Liver (tissue), 8 donors: ENCODE measurements at regions not wholly inside any gene's neighbourhood (a gene's known extent, or its start where the extent isn't known, plus 50 kb on each side); places are given as distances from the start of the nearest gene placed in this dataset.

Source experiments
- DNase-seq: peaks from one replicate; pipeline ENCODE4 v3.0.0-alpha.2; 2017; ENCODE audit warnings: low spot score
- H3K27ac ChIP-seq, 2 donors: one replicate each; pipeline ENCODE4 v1.7.0; 2013; ENCODE audit warnings: inconsistent platforms in 2 of 2, low read length in 2 of 2, control low read depth in 1 of 2, low read depth in 1 of 2, mild to moderate bottlenecking in 1 of 2
- H3K27me3 ChIP-seq, 4 donors: one replicate each; pipeline versions ENCODE4 v1.6.1 to v1.7.0; 2013; ENCODE audit warnings: low read length in 3 of 4, inconsistent platforms in 1 of 4, mild to moderate bottlenecking in 1 of 4, moderate library complexity in 1 of 4; ENCODE audit not compliant: control insufficient read depth in 4 of 4, insufficient read depth in 4 of 4
- H3K36me3 ChIP-seq, 4 donors: one replicate each; pipeline versions ENCODE4 v1.6.1 to v1.7.0; 2013; ENCODE audit warnings: low read length in 3 of 4, mild to moderate bottlenecking in 3 of 4, low read depth in 1 of 4, moderate library complexity in 1 of 4; ENCODE audit not compliant: control insufficient read depth in 4 of 4, insufficient read depth in 3 of 4
- H3K4me1 ChIP-seq, 4 donors: one replicate each; pipeline versions ENCODE4 v1.6.1 to v1.7.0; 2013; ENCODE audit warnings: low read length in 3 of 4, mild to moderate bottlenecking in 3 of 4, moderate library complexity in 1 of 4; ENCODE audit not compliant: control insufficient read depth in 4 of 4, insufficient read depth in 4 of 4
- H3K4me3 ChIP-seq, 3 donors: one replicate each; pipeline versions ENCODE4 v1.6.1 to v1.7.0; 2013; ENCODE audit warnings: low read length in 3 of 3, control low read depth in 1 of 3, low read depth in 1 of 3, mild to moderate bottlenecking in 1 of 3
- H3K9ac ChIP-seq, 2 donors: one replicate each; pipeline ENCODE4 v1.7.0; 2013; ENCODE audit warnings: low read length in 2 of 2, mild to moderate bottlenecking in 2 of 2, moderate library complexity in 2 of 2, control low read depth in 1 of 2, low read depth in 1 of 2
- H3K9me3 ChIP-seq, 4 donors: one replicate each; pipeline versions ENCODE4 v1.6.1 to v1.7.0; 2013; ENCODE audit warnings: low read length in 3 of 4; ENCODE audit not compliant: control insufficient read depth in 4 of 4
- ATF3 ChIP-seq: IDR thresholded peaks from 2 replicates; pipeline ENCODE4 v1.6.1; 2016; ENCODE audit warnings: antibody characterized with exemption
- CTCF ChIP-seq: fragments of 150-350 bp; IDR thresholded peaks from 2 replicates; pipeline ENCODE4 v1.5.1; 2017; ENCODE audit warnings: improper control_type of control experiment, low read depth, low read length; ENCODE audit not compliant: missing input control
- EGR1 ChIP-seq, 2 donors: IDR thresholded peaks; 2 replicates each; pipeline ENCODE4 v1.6.1; 2016 to 2018; ENCODE audit warnings: antibody characterized with exemption in 2 of 2, low read depth in 2 of 2
- FOXA1 ChIP-seq: IDR thresholded peaks from 2 replicates; pipeline ENCODE4 v1.6.1; 2016; ENCODE audit warnings: antibody characterized with exemption
- HNF4A ChIP-seq, 2 donors: conservative IDR thresholded peaks; 2 replicates each; pipeline ENCODE4 v1.6.1; 2016; ENCODE audit warnings: antibody characterized with exemption in 2 of 2, mild to moderate bottlenecking in 2 of 2
- HNF4G ChIP-seq: IDR thresholded peaks from 2 replicates; pipeline ENCODE4 v1.6.1; 2016; ENCODE audit warnings: antibody characterized with exemption
- JUND ChIP-seq, 2 donors: IDR thresholded peaks; 2 replicates each; pipeline ENCODE4 v1.6.1; 2016; ENCODE audit warnings: antibody characterized with exemption in 2 of 2
- MAX ChIP-seq: IDR thresholded peaks from 2 replicates; pipeline ENCODE4 v1.6.1; 2016; ENCODE audit warnings: antibody characterized with exemption
- NR2F2 ChIP-seq: IDR thresholded peaks from 2 replicates; pipeline ENCODE4 v1.6.1; 2016; ENCODE audit warnings: antibody characterized with exemption
- RAD21 ChIP-seq, 2 donors: IDR thresholded peaks; 2 replicates each; pipeline ENCODE4 v1.6.1; 2016; ENCODE audit warnings: antibody characterized with exemption in 2 of 2, mild to moderate bottlenecking in 2 of 2
- REST ChIP-seq: IDR thresholded peaks from 2 replicates; pipeline ENCODE4 v1.6.1; 2016; ENCODE audit warnings: antibody characterized with exemption, mild to moderate bottlenecking
- TAF1 ChIP-seq: conservative IDR thresholded peaks from 2 replicates; pipeline ENCODE4 v1.6.1; 2016; ENCODE audit warnings: antibody characterized with exemption, mild to moderate bottlenecking
- YY1 ChIP-seq: IDR thresholded peaks from 2 replicates; pipeline ENCODE4 v1.6.1; 2016; ENCODE audit warnings: antibody characterized with exemption, mild to moderate bottlenecking
- WGBS: extraction: QIAGEN DNeasy Blood & Tissue Kit; methylation state at CpG from one replicate; pipeline ENCODE4 v1.1.7; 2013; 5-methylcytosine and 5-hydroxymethylcytosine counted together
- donor health status: healthy.
- donor health status: healthy.
- donor health status: healthy.
- donor health status: healthy.
- donor health status: healthy.

- DNase-seq = no peak
- H3K4me1 ChIP-seq = no peaks in the 10 kb centered on the region
- TF ChIP-seq YY1 (no peak), TAF1 (no peak)
- no peaks in the 10 kb centered on the region for H3K36me3 ChIP-seq
- H3K4me3 ChIP-seq = no peak overlapping the region
- no peaks in the 10 kb centered on the region for H3K9me3 ChIP-seq
- 69% methylated on average over 2 of the region's 2 CpGs for WGBS
- no peaks in the 10 kb centered on the region for H3K27me3 ChIP-seq
- no peak overlapping the region for H3K27ac ChIP-seq
- H3K9ac ChIP-seq = no peak overlapping the region
These were observed 86.2 kb upstream of the SCEL start for GRCh38 chr13:77449265-77449664.

- H3K9me3 ChIP-seq = no peaks in the 10 kb centered on the region
- no peak for DNase-seq
- H3K4me3 ChIP-seq = no peak overlapping the region
- H3K27ac ChIP-seq = no peak overlapping the region
- 60% methylated on average over 4 of the region's 4 CpGs for WGBS
- H3K27me3 ChIP-seq = no peaks in the 10 kb centered on the region
- no peak overlapping the region for H3K9ac ChIP-seq
- H3K4me1 ChIP-seq = no peaks in the 10 kb centered on the region
- no peak for TF ChIP-seq HNF4G
- no peak for TF ChIP-seq NR2F2
- no peak for TF ChIP-seq HNF4A (conservative IDR thresholded peaks at IDR 0.05)
- no peak for TF ChIP-seq CTCF
- TF ChIP-seq EGR1 (IDR thresholded peaks at IDR 0.05; ENCODE audit: low read depth in 2 of 2) = no peak
- TF ChIP-seq ATF3 = no peak
- no peak for TF ChIP-seq REST
- no peak for TF ChIP-seq JUND (IDR thresholded peaks at IDR 0.05)
- no peak for TF ChIP-seq MAX
- no peak for TF ChIP-seq FOXA1
- H3K36me3 ChIP-seq = no peaks in the 10 kb centered on the region
These were observed 86.8 kb upstream of the SCEL start for GRCh38 chr13:77448689-77449088.

- DNase-seq = no peak
- no peaks in the 10 kb centered on the region for H3K27me3 ChIP-seq
- H3K4me3 ChIP-seq = no peak overlapping the region
- H3K4me1 ChIP-seq = no peaks in the 10 kb centered on the region
- TF ChIP-seq HNF4G (no peak), JUND (IDR thresholded peaks at IDR 0.05) (no peak), RAD21 (IDR thresholded peaks at IDR 0.05) (no peak)
- H3K9ac ChIP-seq = no peak overlapping the region
- no peak overlapping the region for H3K27ac ChIP-seq
- 79% methylated on average over 1 of the region's 1 CpG for WGBS
- H3K36me3 ChIP-seq = no peaks in the 10 kb centered on the region
- no peaks in the 10 kb centered on the region for H3K9me3 ChIP-seq
These were observed 92.0 kb upstream of the SCEL start for GRCh38 chr13:77443511-77443910.
